ENCODE measurements at regions not wholly inside any gene's neighbourhood (a gene's known extent, or its start where the extent isn't known, plus 50 kb on each side); places are given as distances from the start of the nearest gene placed in this dataset.

DNA sequence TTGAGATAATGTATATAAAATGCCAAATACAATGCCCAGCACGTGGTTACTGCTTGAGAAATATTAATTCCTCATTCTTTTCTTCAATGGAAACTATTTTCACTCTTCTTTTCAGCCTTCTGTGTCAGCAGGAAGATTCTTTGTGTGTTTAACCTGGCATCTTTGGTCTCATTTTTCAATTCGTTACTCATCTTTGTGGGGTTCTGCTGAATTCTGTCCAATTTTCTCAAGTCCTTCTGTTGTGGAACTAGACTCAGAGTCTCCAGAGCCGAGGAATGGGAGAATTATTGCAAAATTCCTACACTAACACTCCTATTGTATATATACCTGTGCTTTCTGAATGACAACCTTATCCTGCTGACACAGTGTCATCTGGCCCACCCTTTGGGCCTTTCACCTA is 96.8 kb upstream of the RGMA start:
- TF ChIP-seq POLR2A (IDR thresholded peaks at IDR 0.05; ENCODE audit: low read length) (no peak), GATA1 (IDR thresholded peaks at IDR 0.05; ENCODE audit: low read depth, low read length) (no peak)

Data from erythroblast (primary cell).